AG04450 (cell line): ENCODE measurements at regions not wholly inside any gene's neighbourhood (a gene's known extent, or its start where the extent isn't known, plus 50 kb on each side); places are given as distances from the start of the nearest gene placed in this dataset.

ENCODE experiments used
- CTCF ChIA-PET: fragments of 300-600, 350-600 bp; formaldehyde crosslinking; extraction: SDS; loops from one replicate; lab custom pipeline; 2022; ENCODE audit warnings: antibody characterized with exemption, inconsistent platforms; lab: Charles Lee
- POLR2A ChIA-PET: fragments of 350-600 bp; formaldehyde crosslinking; extraction: SDS; loops from one replicate; lab custom pipeline; 2021; ENCODE audit warnings: antibody characterized with exemption, inconsistent platforms; lab: Yijun Ruan, JAX
- DNase-seq: peaks from one replicate; pipeline ENCODE4 v3.0.0-alpha.2; 2011; ENCODE audit warnings: low read depth, low spot score
- H3K27ac ChIP-seq: one replicate; pipeline ENCODE4 v1.5.1; 2012; ENCODE audit warnings: low read depth, low read length, control low read depth
- H3K27me3 ChIP-seq: one replicate; pipeline ENCODE4 v1.6.0; 2012; ENCODE audit warnings: low read length; ENCODE audit not compliant: control insufficient read depth, insufficient read depth
- H3K4me3 ChIP-seq: 2 replicates; pipeline ENCODE4 v1.5.1; 2011; ENCODE audit warnings: mild to moderate bottlenecking, low read depth, low read length, control low read depth
- H3K9me3 ChIP-seq: 2 replicates; pipeline ENCODE4 v1.5.1; 2012; ENCODE audit warnings: low read length; ENCODE audit not compliant: control insufficient read depth, insufficient read depth
- CTCF ChIP-seq: IDR thresholded peaks from 2 replicates; pipeline ENCODE4 v1.5.1; 2011; ENCODE audit warnings: low read depth, low read length, control low read depth, inconsistent platforms

GRCh38 chr13:48595431-48596429 lies 58.0 kb upstream of the CYSLTR2 start:
- H3K27ac ChIP-seq, result no peak overlapping the region
- peak; percentile 76 for TF ChIP-seq CTCF
- H3K27me3 ChIP-seq, result peaks cover 10% of the 10 kb centered on the region
- H3K9me3 ChIP-seq, result peaks cover 6% of the 10 kb centered on the region; the same call in 1 of the 2 replicates
- H3K4me3 ChIP-seq, result no peak overlapping the region
- DNase-seq, result peak; percentile 26
- ChIA-PET CTCF (interaction anchor here (0.5 to 10.3 kb wide), 6 partner anchors 13 to 437 kb away, joined by 3 to 152 read pairs (median 8); no protein-coding TSS in a partner anchor), POLR2A (interaction anchor here (0.6 kb wide), 1 partner anchor 18 kb away, joined by 3 read pairs; no protein-coding TSS in a partner anchor)

- peak; percentile 16 for DNase-seq
- POLR2A ChIA-PET, result interaction anchor here (0.5 to 0.6 kb wide), 2 partner anchors 506 to 1188 kb away, joined by 3 read pairs; partner anchors contain the start of gene MED4
Observed at GRCh38 chr13:48600374-48601364, 53.1 kb upstream of the CYSLTR2 start.

GRCh38 chr13:48602296-48603016 lies 51.3 kb upstream of the CYSLTR2 start:
- no peak overlapping the region for H3K27ac ChIP-seq
- peaks cover 6% of the 10 kb centered on the region; the same call in 1 of the 2 replicates for H3K9me3 ChIP-seq
- no peaks in the 10 kb centered on the region for H3K27me3 ChIP-seq
- CTCF ChIA-PET, result interaction anchor here (10.3 kb wide), 1 partner anchor 166 kb away, joined by 152 read pairs; no protein-coding TSS in a partner anchor
- H3K4me3 ChIP-seq, result no peak overlapping the region
- no peak for DNase-seq
- POLR2A ChIA-PET, result no interaction called here
- TF ChIP-seq CTCF, result no peak

More at GRCh38 chr13:48600374-48601364, 53.1 kb upstream of the CYSLTR2 start:
- TF ChIP-seq CTCF, result no peak
- Histone ChIP-seq H3K4me3 (no peak overlapping the region), H3K9me3 (peaks cover 6% of the 10 kb centered on the region; the same call in 1 of the 2 replicates), H3K27ac (peak overlapping the region; percentile 42), H3K27me3 (peaks cover 4% of the 10 kb centered on the region)
- CTCF ChIA-PET, result interaction anchor here (0.6 to 10.3 kb wide), 7 partner anchors 133 to 805 kb away, joined by 3 to 152 read pairs (median 3); no protein-coding TSS in a partner anchor

GRCh38 chr13:48603375-48603774 lies 50.4 kb upstream of the CYSLTR2 start:
- DNase-seq, result no peak
- ChIA-PET POLR2A (no interaction called here), CTCF (no interaction called here)
- H3K4me3 ChIP-seq, result no peak overlapping the region
- no peaks in the 10 kb centered on the region for H3K27me3 ChIP-seq
- TF ChIP-seq CTCF, result no peak
- H3K27ac ChIP-seq, result no peak overlapping the region
- peaks cover 1% of the 10 kb centered on the region; the same call in 1 of the 2 replicates for H3K9me3 ChIP-seq
